Calu3 (cell line): ENCODE measurements at regions not wholly inside any gene's neighbourhood (a gene's known extent, or its start where the extent isn't known, plus 50 kb on each side); places are given as distances from the start of the nearest gene placed in this dataset.
"Not testable (repeated sequence)": the region's sequence is repeated elsewhere in the genome, so short reads cannot be mapped to it uniquely, and the experiment has no call there.

ENCODE experiments used
- BruUV-seq: library from RNA; stranded (reverse); fragments of 400-500 nt; replicated peaks from 2 replicates; lab custom pipeline; 2021; lab: Mats Ljungman, UMichigan
- CTCF ChIA-PET: fragments of 300-600 bp; sonication (Branson Sonifier 250); formaldehyde crosslinking; loops from one replicate; lab custom pipeline; 2022; ENCODE audit warnings: antibody characterized with exemption; lab: Charles Lee
- DNase-seq: peaks from one replicate; pipeline ENCODE4 v3.0.0; 2022
- H3K27ac Mint-ChIP-seq: one replicate; pipeline ENCODE4 v1.8.0; 2022; ENCODE audit warnings: mixed read lengths; ENCODE audit not compliant: unreplicated experiment
- H3K27me3 Mint-ChIP-seq: one replicate; pipeline ENCODE4 v1.8.0; 2022; ENCODE audit warnings: mixed read lengths; ENCODE audit not compliant: unreplicated experiment
- H3K36me3 Mint-ChIP-seq: one replicate; pipeline ENCODE4 v1.8.0; 2022; ENCODE audit warnings: mild to moderate bottlenecking, moderate library complexity, mixed read lengths; ENCODE audit not compliant: insufficient read depth, unreplicated experiment
- H3K4me1 Mint-ChIP-seq: one replicate; pipeline ENCODE4 v1.8.0; 2022; ENCODE audit warnings: mild to moderate bottlenecking, low read depth, mixed read lengths; ENCODE audit not compliant: unreplicated experiment
- H3K4me3 Mint-ChIP-seq: one replicate; pipeline ENCODE4 v1.8.0; 2022; ENCODE audit warnings: mild to moderate bottlenecking, low read depth, moderate library complexity, mixed read lengths; ENCODE audit not compliant: unreplicated experiment
- H3K9me3 Mint-ChIP-seq: one replicate; pipeline ENCODE4 v1.8.0; 2022; ENCODE audit warnings: low read depth, mixed read lengths; ENCODE audit not compliant: unreplicated experiment
- intact Hi-C: fragments of 100-400 bp; cut with micrococcal nuclease; formaldehyde crosslinking; loops from one replicate; pipeline ENCODE4 v1.10.0; 2022; ENCODE audit not compliant: unreplicated experiment
- TF ChIP-seq, protein P1 (sequence below): fragments of 200-600 bp; IDR thresholded peaks from one replicate; pipeline ENCODE4 v1.8.0; 2022; ENCODE audit warnings: antibody characterized with exemption; ENCODE audit not compliant: unreplicated experiment

GRCh38 chr11:24408202-24408601, 88.7 kb upstream of the LUZP2 start:
- Mint-ChIP-seq H3K36me3 (no peaks in the 10 kb centered on the region), H3K27me3 (no peaks in the 10 kb centered on the region), H3K4me3 (no peak overlapping the region), H3K4me1 (no peaks in the 10 kb centered on the region), H3K9me3 (no peaks in the 10 kb centered on the region), H3K27ac (no peak overlapping the region)
- TF ChIP-seq, protein P1, sequence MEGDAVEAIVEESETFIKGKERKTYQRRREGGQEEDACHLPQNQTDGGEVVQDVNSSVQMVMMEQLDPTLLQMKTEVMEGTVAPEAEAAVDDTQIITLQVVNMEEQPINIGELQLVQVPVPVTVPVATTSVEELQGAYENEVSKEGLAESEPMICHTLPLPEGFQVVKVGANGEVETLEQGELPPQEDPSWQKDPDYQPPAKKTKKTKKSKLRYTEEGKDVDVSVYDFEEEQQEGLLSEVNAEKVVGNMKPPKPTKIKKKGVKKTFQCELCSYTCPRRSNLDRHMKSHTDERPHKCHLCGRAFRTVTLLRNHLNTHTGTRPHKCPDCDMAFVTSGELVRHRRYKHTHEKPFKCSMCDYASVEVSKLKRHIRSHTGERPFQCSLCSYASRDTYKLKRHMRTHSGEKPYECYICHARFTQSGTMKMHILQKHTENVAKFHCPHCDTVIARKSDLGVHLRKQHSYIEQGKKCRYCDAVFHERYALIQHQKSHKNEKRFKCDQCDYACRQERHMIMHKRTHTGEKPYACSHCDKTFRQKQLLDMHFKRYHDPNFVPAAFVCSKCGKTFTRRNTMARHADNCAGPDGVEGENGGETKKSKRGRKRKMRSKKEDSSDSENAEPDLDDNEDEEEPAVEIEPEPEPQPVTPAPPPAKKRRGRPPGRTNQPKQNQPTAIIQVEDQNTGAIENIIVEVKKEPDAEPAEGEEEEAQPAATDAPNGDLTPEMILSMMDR, result no peak
- intact Hi-C loops, result no loop called here
- no TSS peak for BruUV-seq
- DNase-seq, result no peak
- CTCF ChIA-PET, result no interaction called here

GRCh38 chr11:24411791-24412190, 85.1 kb upstream of the LUZP2 start:
- TF ChIP-seq, protein P1, result no peak
- DNase-seq, result no peak
- CTCF ChIA-PET, result no interaction called here
- intact Hi-C loops, result no loop called here
- H3K4me1 Mint-ChIP-seq, result no peaks in the 10 kb centered on the region
- peaks cover 3% of the 10 kb centered on the region for H3K9me3 Mint-ChIP-seq
- H3K27me3 Mint-ChIP-seq, result no peaks in the 10 kb centered on the region
- no peaks in the 10 kb centered on the region for H3K36me3 Mint-ChIP-seq
- H3K4me3 Mint-ChIP-seq, result no peak overlapping the region
- BruUV-seq, result no TSS peak
- H3K27ac Mint-ChIP-seq, result no peak overlapping the region

DNA sequence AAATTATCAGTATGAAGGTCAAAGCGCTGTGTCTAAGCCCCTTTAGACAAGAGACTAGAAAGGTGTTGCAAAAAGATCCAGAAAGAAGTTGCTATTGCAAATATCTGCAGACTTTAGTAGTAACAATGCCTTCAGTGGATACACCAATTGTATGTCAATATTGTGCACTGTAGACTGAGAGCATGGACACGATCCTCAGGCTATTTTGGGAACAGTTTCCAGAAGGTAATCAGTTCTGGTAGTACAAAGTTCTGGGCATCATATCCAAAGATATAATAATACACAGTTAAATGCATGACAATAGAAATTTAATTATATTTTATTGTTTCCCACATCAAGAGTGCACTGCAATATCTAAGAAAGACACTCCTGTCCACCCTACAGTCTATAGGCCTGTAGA, 84.1 kb upstream of the LUZP2 start:
- H3K27me3 Mint-ChIP-seq, result no peaks in the 10 kb centered on the region
- H3K9me3 Mint-ChIP-seq, result peaks cover 6% of the 10 kb centered on the region
- H3K27ac Mint-ChIP-seq, result no peak overlapping the region
- DNase-seq, result no peak
- intact Hi-C loops, result no loop called here
- TF ChIP-seq, protein P1, result no peak
- no peaks in the 10 kb centered on the region for H3K36me3 Mint-ChIP-seq
- H3K4me3 Mint-ChIP-seq, result no peak overlapping the region
- CTCF ChIA-PET, result no interaction called here
- H3K4me1 Mint-ChIP-seq, result no peaks in the 10 kb centered on the region
- no TSS peak for BruUV-seq

DNA sequence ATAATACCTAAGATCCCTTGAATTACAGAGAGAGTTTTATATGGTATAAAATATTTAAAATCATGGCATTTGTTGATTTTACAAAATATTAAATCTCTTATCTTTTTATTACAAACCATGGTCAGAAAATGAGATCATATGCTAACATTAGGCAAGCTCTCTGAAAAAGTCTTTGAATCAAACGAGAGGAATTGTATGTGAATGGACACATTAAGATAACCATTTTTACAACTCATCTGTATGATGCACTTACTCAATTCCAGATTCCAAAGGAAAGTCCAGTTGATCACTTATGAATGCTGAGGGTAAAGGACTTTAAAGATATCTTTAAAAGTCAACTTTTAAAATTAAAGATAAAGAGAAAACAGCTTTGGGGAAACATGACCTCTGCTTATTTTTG, 83.5 kb upstream of the LUZP2 start:
- H3K27me3 Mint-ChIP-seq, result no peaks in the 10 kb centered on the region
- no peak overlapping the region for H3K27ac Mint-ChIP-seq
- H3K36me3 Mint-ChIP-seq, result no peaks in the 10 kb centered on the region
- intact Hi-C loops, result no loop called here
- TF ChIP-seq, protein P1, result no peak
- peaks cover 6% of the 10 kb centered on the region for H3K9me3 Mint-ChIP-seq
- CTCF ChIA-PET, result no interaction called here
- BruUV-seq, result no TSS peak
- DNase-seq, result no peak
- H3K4me3 Mint-ChIP-seq, result no peak overlapping the region
- H3K4me1 Mint-ChIP-seq, result no peaks in the 10 kb centered on the region

DNA sequence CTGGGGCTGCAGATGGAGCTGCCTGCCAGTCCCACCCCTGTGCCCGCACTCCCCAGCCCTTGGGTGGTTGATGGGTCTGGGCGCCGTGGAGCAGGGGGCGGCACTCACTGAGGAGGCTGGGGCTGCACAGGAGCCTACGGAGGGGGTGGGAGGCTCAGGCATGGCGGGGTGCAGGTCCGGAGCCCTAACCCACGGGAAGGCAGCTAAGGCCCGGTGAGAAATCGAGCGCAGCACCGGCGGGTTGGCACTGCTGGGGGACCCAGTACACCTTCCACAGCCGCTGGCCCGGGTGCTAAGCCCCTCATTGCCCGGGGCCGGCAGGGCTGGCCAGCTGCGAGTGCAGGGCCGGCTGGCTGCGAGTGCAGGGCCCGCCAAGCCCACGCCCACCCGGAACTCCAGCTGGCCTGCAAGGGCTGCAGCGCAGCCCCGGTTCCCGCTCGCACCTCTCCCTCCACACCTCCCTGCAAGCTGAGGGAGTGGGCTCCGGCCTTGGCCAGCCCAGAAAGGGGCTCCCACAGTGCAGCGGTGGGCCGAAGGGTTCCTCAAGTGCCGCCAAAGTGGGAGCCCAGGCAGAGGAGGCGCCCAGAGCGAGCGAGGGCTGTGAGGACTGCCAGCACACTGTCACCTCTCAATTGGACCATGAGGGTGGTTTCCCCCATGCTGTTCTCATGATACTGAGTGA, 80.8 kb upstream of the LUZP2 start:
- H3K4me1 Mint-ChIP-seq, H3K4me3 Mint-ChIP-seq, CTCF ChIA-PET, DNase-seq, BruUV-seq, H3K27ac Mint-ChIP-seq, intact Hi-C loops, H3K36me3 Mint-ChIP-seq, H3K27me3 Mint-ChIP-seq, H3K9me3 Mint-ChIP-seq: not testable (repeated sequence)
